H9 (cell line): ENCODE measurements at regions not wholly inside any gene's neighbourhood (a gene's known extent, or its start where the extent isn't known, plus 50 kb on each side); places are given as distances from the start of the nearest gene placed in this dataset.

Experiments
- DNase-seq: peaks from one replicate; pipeline ENCODE4 v3.0.0-alpha.2; 2017
- H2AFZ ChIP-seq: one replicate; pipeline ENCODE4 v1.6.1; 2013; ENCODE audit warnings: mild to moderate bottlenecking, low read length, control low read depth, moderate library complexity
- H2AK5ac ChIP-seq: 2 replicates; pipeline ENCODE4 v1.6.1; 2013; ENCODE audit warnings: low read length, control low read depth, mixed read lengths; ENCODE audit not compliant: insufficient read length
- H2BK120ac ChIP-seq: one replicate; pipeline ENCODE4 v1.6.1; 2013; ENCODE audit warnings: low read depth, mild to moderate bottlenecking, low read length, control low read depth, inconsistent platforms; ENCODE audit not compliant: poor library complexity, severe bottlenecking
- H2BK12ac ChIP-seq: 2 replicates; pipeline ENCODE4 v1.6.1; 2013; ENCODE audit warnings: low read length, control low read depth, mixed read lengths, low read depth; ENCODE audit not compliant: insufficient read length
- H2BK15ac ChIP-seq: 2 replicates; pipeline ENCODE4 v1.6.1; 2013; ENCODE audit warnings: low read depth, low read length, control low read depth
- H2BK20ac ChIP-seq: one replicate; pipeline ENCODE4 v1.6.1; 2013; ENCODE audit warnings: low read depth, mild to moderate bottlenecking, low read length, control low read depth, inconsistent platforms; ENCODE audit not compliant: poor library complexity, severe bottlenecking
- H2BK5ac ChIP-seq: 2 replicates; pipeline ENCODE4 v1.6.1; 2013; ENCODE audit warnings: low read length, control low read depth, mixed read lengths; ENCODE audit not compliant: insufficient read length
- H3K14ac ChIP-seq: 2 replicates; pipeline ENCODE4 v1.6.1; 2013; ENCODE audit warnings: low read length, control low read depth; ENCODE audit not compliant: insufficient read depth
- H3K18ac ChIP-seq: 2 replicates; pipeline ENCODE4 v1.6.1; 2013; ENCODE audit warnings: low read depth, mild to moderate bottlenecking, mixed read lengths, low read length, control low read depth; ENCODE audit not compliant: insufficient read length
- H3K23ac ChIP-seq: 2 replicates; pipeline ENCODE4 v1.6.1; 2013; ENCODE audit warnings: low read length, control low read depth, mixed read lengths, low read depth; ENCODE audit not compliant: insufficient read length
- H3K23me2 ChIP-seq: 2 replicates; pipeline ENCODE4 v1.6.1; 2013; ENCODE audit warnings: low read depth, mild to moderate bottlenecking, mixed read lengths, low read length, control low read depth; ENCODE audit not compliant: insufficient read length, poor library complexity, severe bottlenecking
- H3K27ac ChIP-seq: 2 replicates; pipeline ENCODE4 v1.5.1; 2013; ENCODE audit warnings: low read length, control low read depth, mixed read lengths, low read depth; ENCODE audit not compliant: insufficient read length
- H3K27me3 ChIP-seq: 2 replicates; pipeline ENCODE4 v1.6.1; 2013; ENCODE audit warnings: low read length, control low read depth, inconsistent platforms; ENCODE audit not compliant: insufficient read depth
- H3K4ac ChIP-seq: 2 replicates; pipeline ENCODE4 v1.6.1; 2013; ENCODE audit warnings: low read depth, mild to moderate bottlenecking, control low read depth, inconsistent platforms, low read length, moderate library complexity
- H3K4me1 ChIP-seq: 2 replicates; pipeline ENCODE4 v1.6.1; 2013; ENCODE audit warnings: low read length, control low read depth, inconsistent platforms; ENCODE audit not compliant: insufficient read depth
- H3K4me2 ChIP-seq: 2 replicates; pipeline ENCODE4 v1.6.1; 2013; ENCODE audit warnings: low read length, control low read depth, mixed read lengths; ENCODE audit not compliant: insufficient read length, insufficient read depth
- H3K56ac ChIP-seq: 2 replicates; pipeline ENCODE4 v1.6.1; 2013; ENCODE audit warnings: low read depth, mild to moderate bottlenecking, mixed read lengths, low read length, control low read depth; ENCODE audit not compliant: insufficient read length
- H3K79me1 ChIP-seq: 2 replicates; pipeline ENCODE4 v1.6.1; 2013; ENCODE audit warnings: low read depth, mild to moderate bottlenecking, moderate library complexity, low read length, control low read depth, inconsistent platforms; ENCODE audit not compliant: insufficient read depth, poor library complexity, severe bottlenecking
- H3K79me2 ChIP-seq: 2 replicates; pipeline ENCODE4 v1.6.1; 2013; ENCODE audit warnings: low read length, control low read depth, inconsistent platforms; ENCODE audit not compliant: insufficient read depth
- H3K9ac ChIP-seq: 2 replicates; pipeline ENCODE4 v1.6.1; 2013; ENCODE audit warnings: low read length, control low read depth, mixed read lengths; ENCODE audit not compliant: insufficient read length; ENCODE audit errors: extremely low read depth
- H3K9me3 ChIP-seq: one replicate; pipeline ENCODE4 v1.6.1; 2013; ENCODE audit warnings: low read depth, low read length, inconsistent platforms; ENCODE audit not compliant: control insufficient read depth
- H3T11ph ChIP-seq: one replicate; pipeline ENCODE4 v1.6.1; 2013; ENCODE audit warnings: mild to moderate bottlenecking, low read length, control low read depth, inconsistent platforms
- H4K20me1 ChIP-seq: one replicate; pipeline ENCODE4 v1.6.1; 2013; ENCODE audit not compliant: control insufficient read depth, insufficient read length, insufficient read depth
- H4K5ac ChIP-seq: 2 replicates; pipeline ENCODE4 v1.6.1; 2013; ENCODE audit warnings: low read depth, mild to moderate bottlenecking, mixed read lengths, low read length, control low read depth; ENCODE audit not compliant: insufficient read length
- H4K8ac ChIP-seq: replicated peaks from 2 replicates; pipeline ENCODE4 v1.6.1; 2013; ENCODE audit warnings: low read length, control low read depth, mixed read lengths, low read depth; ENCODE audit not compliant: insufficient read length
- H4K91ac ChIP-seq: 2 replicates; pipeline ENCODE4 v1.6.1; 2013; ENCODE audit warnings: low read depth, mild to moderate bottlenecking, moderate library complexity, mixed read lengths, low read length, control low read depth; ENCODE audit not compliant: insufficient read length
- H3K27ac Mint-ChIP-seq, 3 experiments: 2 replicates in 2 of 3; 3 replicates in 1 of 3; pipeline ENCODE4 v1.8.0; 2020 to 2021; ENCODE audit warnings: mixed read lengths in 3 of 3, mild to moderate bottlenecking in 1 of 3, moderate library complexity in 1 of 3
- H3K27me3 Mint-ChIP-seq: 2 replicates; pipeline ENCODE4 v1.8.0; 2021; ENCODE audit warnings: low read depth, mild to moderate bottlenecking, moderate library complexity, mixed read lengths
- H3K36me3 Mint-ChIP-seq, 3 experiments: 2 replicates in 2 of 3; 3 replicates in 1 of 3; pipeline ENCODE4 v1.8.0; 2020 to 2021; ENCODE audit warnings: low read depth in 3 of 3, mixed read lengths in 3 of 3; ENCODE audit not compliant: insufficient read depth in 1 of 3
- H3K4me1 Mint-ChIP-seq, 2 experiments: 2 replicates each; pipeline ENCODE4 v1.8.0; 2020; ENCODE audit warnings: mixed read lengths in 2 of 2
- H3K4me3 Mint-ChIP-seq, 2 experiments: 2 replicates in 1 of 2; 3 replicates in 1 of 2; pipeline ENCODE4 v1.8.0; 2020 to 2021; ENCODE audit warnings: mild to moderate bottlenecking in 2 of 2, mixed read lengths in 2 of 2, moderate library complexity in 1 of 2
- H3K9me3 Mint-ChIP-seq, 2 experiments: 2 replicates in 1 of 2; 3 replicates in 1 of 2; pipeline ENCODE4 v1.8.0; 2020; ENCODE audit warnings: mild to moderate bottlenecking in 2 of 2, mixed read lengths in 2 of 2, moderate library complexity in 1 of 2
- WGBS: extraction: QIAGEN DNeasy Blood & Tissue Kit; methylation state at CpG from one replicate; pipeline ENCODE4 v1.1.7; 2013; ENCODE audit warnings: missing lambda C conversion rate, low lambda C conversion rate, mixed read lengths; ENCODE audit not compliant: insufficient read length; ENCODE audit errors: extremely low coverage; 5-methylcytosine and 5-hydroxymethylcytosine counted together
- TF ChIP-seq, protein P1 (sequence below): fragments of 200-600 bp; sonication (generic); conservative IDR thresholded peaks from 3 replicates; pipeline ENCODE4 v1.8.0; 2021; ENCODE audit warnings: antibody characterized with exemption, mild to moderate bottlenecking

DNA sequence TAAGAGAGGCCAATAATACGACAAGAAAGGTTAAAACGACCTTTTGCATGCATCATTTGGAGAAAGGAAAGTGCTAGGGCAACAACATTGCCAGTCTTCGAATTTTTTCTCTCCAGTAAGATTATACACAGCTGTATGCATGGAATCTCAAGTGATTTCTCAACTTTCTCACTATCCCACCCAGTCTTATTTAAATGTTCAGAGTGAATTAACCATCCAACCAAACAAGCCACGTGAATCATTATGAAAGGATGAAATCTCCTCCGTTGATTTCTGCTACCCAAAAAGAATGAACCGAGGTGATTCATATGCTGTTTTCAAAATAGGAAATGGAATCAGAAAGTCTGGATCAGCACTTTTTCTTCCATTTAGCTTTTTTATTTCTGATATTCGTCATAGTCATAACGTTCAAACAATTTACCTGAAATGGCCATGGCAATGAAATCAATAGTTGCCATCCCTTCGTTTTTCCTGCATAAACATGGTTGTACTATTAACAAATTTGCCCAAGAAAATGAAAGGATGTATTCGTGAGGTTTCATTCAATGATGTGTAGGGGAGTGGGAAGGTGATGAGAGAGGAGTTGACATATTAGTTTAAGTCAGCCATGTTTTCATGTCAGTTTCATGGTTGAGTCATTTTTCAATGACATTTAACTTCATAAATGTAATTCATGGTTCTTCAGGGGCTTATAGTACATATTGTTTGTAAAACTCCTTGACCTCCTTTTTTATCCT is 170.9 kb upstream of the WWC1 start:
- Histone ChIP-seq H3K23me2 (no peaks in the 10 kb centered on the region), H2AK5ac (no peak overlapping the region), H3K14ac (no peak overlapping the region), H3K23ac (no peak overlapping the region), H4K5ac (no peak overlapping the region), H2BK120ac (no peak overlapping the region), H4K91ac (no peak overlapping the region), H2BK20ac (no peak overlapping the region), H2AFZ (no peak overlapping the region), H3K9ac (no peak overlapping the region), H3K18ac (no peak overlapping the region), H3K9me3 (no peaks in the 10 kb centered on the region), H4K8ac (no peak overlapping the region), H3K56ac (no peak overlapping the region), H3K79me1 (no peaks in the 10 kb centered on the region), H3K4ac (no peak overlapping the region), H3K4me1 (peaks cover 2% of the 10 kb centered on the region; the same call in 1 of the 2 replicates), H4K20me1 (no peaks in the 10 kb centered on the region), H3K79me2 (no peaks in the 10 kb centered on the region), H2BK5ac (no peak overlapping the region), H3K27ac (no peak overlapping the region), H3K4me2 (no peak overlapping the region), H2BK12ac (no peak overlapping the region), H2BK15ac (no peak overlapping the region), H3T11ph (no peak overlapping the region), H3K27me3 (no peaks in the 10 kb centered on the region)
- Mint-ChIP-seq H3K4me1 (peaks cover 29 to 35% of the 10 kb centered on the region in 2 experiments), H3K4me3 (no peak overlapping the region), H3K27ac (no peak overlapping the region), H3K9me3 (no peaks in the 10 kb centered on the region), H3K27me3 (peaks cover 2% of the 10 kb centered on the region; the same call in 1 of the 2 replicates), H3K36me3 (no peaks in the 10 kb centered on the region)
- WGBS, result 100% methylated on average over 1 of the region's 10 CpGs
- TF ChIP-seq, protein P1, sequence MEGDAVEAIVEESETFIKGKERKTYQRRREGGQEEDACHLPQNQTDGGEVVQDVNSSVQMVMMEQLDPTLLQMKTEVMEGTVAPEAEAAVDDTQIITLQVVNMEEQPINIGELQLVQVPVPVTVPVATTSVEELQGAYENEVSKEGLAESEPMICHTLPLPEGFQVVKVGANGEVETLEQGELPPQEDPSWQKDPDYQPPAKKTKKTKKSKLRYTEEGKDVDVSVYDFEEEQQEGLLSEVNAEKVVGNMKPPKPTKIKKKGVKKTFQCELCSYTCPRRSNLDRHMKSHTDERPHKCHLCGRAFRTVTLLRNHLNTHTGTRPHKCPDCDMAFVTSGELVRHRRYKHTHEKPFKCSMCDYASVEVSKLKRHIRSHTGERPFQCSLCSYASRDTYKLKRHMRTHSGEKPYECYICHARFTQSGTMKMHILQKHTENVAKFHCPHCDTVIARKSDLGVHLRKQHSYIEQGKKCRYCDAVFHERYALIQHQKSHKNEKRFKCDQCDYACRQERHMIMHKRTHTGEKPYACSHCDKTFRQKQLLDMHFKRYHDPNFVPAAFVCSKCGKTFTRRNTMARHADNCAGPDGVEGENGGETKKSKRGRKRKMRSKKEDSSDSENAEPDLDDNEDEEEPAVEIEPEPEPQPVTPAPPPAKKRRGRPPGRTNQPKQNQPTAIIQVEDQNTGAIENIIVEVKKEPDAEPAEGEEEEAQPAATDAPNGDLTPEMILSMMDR, result no peak
- DNase-seq, result no peak
